Chondrocyte (in vitro differentiated cells): ENCODE measurements at regions not wholly inside any gene's neighbourhood (a gene's known extent, or its start where the extent isn't known, plus 50 kb on each side); places are given as distances from the start of the nearest gene placed in this dataset.

Source experiments
- DNase-seq: peaks from one replicate; pipeline ENCODE4 v3.0.0; 2021; ENCODE audit warnings: mixed read lengths, low spot score
- H3K27ac Mint-ChIP-seq: one replicate; pipeline ENCODE4 v1.8.0; 2021; ENCODE audit warnings: mild to moderate bottlenecking, moderate library complexity, mixed read lengths; ENCODE audit not compliant: unreplicated experiment
- H3K27me3 Mint-ChIP-seq: 2 replicates; pipeline ENCODE4 v1.8.0; 2021; ENCODE audit warnings: low read depth, mixed read lengths
- H3K36me3 Mint-ChIP-seq: 2 replicates; pipeline ENCODE4 v1.8.0; 2021; ENCODE audit warnings: low read depth, mixed read lengths
- H3K4me1 Mint-ChIP-seq: 2 replicates; pipeline ENCODE4 v1.8.0; 2021; ENCODE audit warnings: low read depth, mild to moderate bottlenecking, mixed read lengths
- H3K4me3 Mint-ChIP-seq: one replicate; pipeline ENCODE4 v1.8.0; 2021; ENCODE audit warnings: mild to moderate bottlenecking, moderate library complexity, mixed read lengths; ENCODE audit not compliant: unreplicated experiment
- H3K9me3 Mint-ChIP-seq: 2 replicates; pipeline ENCODE4 v1.8.0; 2021; ENCODE audit warnings: low read depth, mixed read lengths
- CTCF ChIP-seq: fragments of 200-600 bp; sonication (generic); IDR thresholded peaks from 2 replicates; pipeline ENCODE4 v1.5.0; 2021; ENCODE audit warnings: antibody characterized with exemption, mild to moderate bottlenecking, moderate library complexity

GRCh38 chr16:9549487-9549886 is 458.0 kb downstream of the HAPSTR1 start:
- TF ChIP-seq CTCF: no peak
- H3K36me3 Mint-ChIP-seq: no peaks in the 10 kb centered on the region
- peaks cover 14% of the 10 kb centered on the region for H3K9me3 Mint-ChIP-seq
- H3K27ac Mint-ChIP-seq: no peak overlapping the region
- no peaks in the 10 kb centered on the region for H3K4me1 Mint-ChIP-seq
- H3K27me3 Mint-ChIP-seq: no peaks in the 10 kb centered on the region
- no peak overlapping the region for H3K4me3 Mint-ChIP-seq
- no peak for DNase-seq

- no peak for TF ChIP-seq CTCF
- no peaks in the 10 kb centered on the region for H3K27me3 Mint-ChIP-seq
- no peak for DNase-seq
- H3K9me3 Mint-ChIP-seq: peaks cover 21% of the 10 kb centered on the region
- H3K4me3 Mint-ChIP-seq: no peak overlapping the region
- no peak overlapping the region for H3K27ac Mint-ChIP-seq
- H3K36me3 Mint-ChIP-seq: no peaks in the 10 kb centered on the region
- H3K4me1 Mint-ChIP-seq: no peaks in the 10 kb centered on the region
These were observed 463.6 kb downstream of the HAPSTR1 start for GRCh38 chr16:9555051-9555450.

- no peaks in the 10 kb centered on the region for H3K27me3 Mint-ChIP-seq
- no peaks in the 10 kb centered on the region for H3K4me1 Mint-ChIP-seq
- DNase-seq: no peak
- no peak for TF ChIP-seq CTCF
- H3K27ac Mint-ChIP-seq: no peak overlapping the region
- H3K4me3 Mint-ChIP-seq: no peak overlapping the region
- H3K9me3 Mint-ChIP-seq: peaks cover 23% of the 10 kb centered on the region
- H3K36me3 Mint-ChIP-seq: no peaks in the 10 kb centered on the region
These were observed 465.7 kb downstream of the HAPSTR1 start for GRCh38 chr16:9556949-9557665.

- no peak for DNase-seq
- Mint-ChIP-seq H3K27me3 (no peaks in the 10 kb centered on the region), H3K36me3 (no peaks in the 10 kb centered on the region), H3K4me1 (no peaks in the 10 kb centered on the region), H3K27ac (no peak overlapping the region), H3K4me3 (no peak overlapping the region), H3K9me3 (peaks cover 25% of the 10 kb centered on the region)
- no peak for TF ChIP-seq CTCF
These were observed 466.3 kb downstream of the HAPSTR1 start for GRCh38 chr16:9557713-9558112.

GRCh38 chr16:9566099-9566498 is 474.7 kb downstream of the HAPSTR1 start:
- H3K9me3 Mint-ChIP-seq: peaks cover 12% of the 10 kb centered on the region
- no peaks in the 10 kb centered on the region for H3K27me3 Mint-ChIP-seq
- DNase-seq: no peak
- no peak for TF ChIP-seq CTCF
- no peaks in the 10 kb centered on the region for H3K36me3 Mint-ChIP-seq
- H3K27ac Mint-ChIP-seq: no peak overlapping the region
- H3K4me3 Mint-ChIP-seq: no peak overlapping the region
- H3K4me1 Mint-ChIP-seq: no peaks in the 10 kb centered on the region
